ENCODE measurements at regions not wholly inside any gene's neighbourhood (a gene's known extent, or its start where the extent isn't known, plus 50 kb on each side); places are given as distances from the start of the nearest gene placed in this dataset.

GRCh38 chr3:194212161-194212844, 76.4 kb downstream of the HES1 start:
- H3K27ac Mint-ChIP-seq: no peak overlapping the region
- no peaks in the 10 kb centered on the region for H3K36me3 Mint-ChIP-seq (ENCODE audit: low read depth)
- no peaks in the 10 kb centered on the region for H3K9me3 ChIP-seq (ENCODE audit: control insufficient read depth in 1 of 2, insufficient read depth in 1 of 2, low read length in 2 of 2)
- no peaks in the 10 kb centered on the region for H3K27me3 ChIP-seq (ENCODE audit: control insufficient read depth in 1 of 2, insufficient read depth in 2 of 2, low read length in 2 of 2)
- CTCF ChIA-PET: no interaction called here
- no peaks in the 10 kb centered on the region for H3K9me3 Mint-ChIP-seq
- peaks cover 11% of the 10 kb centered on the region for H3K27me3 Mint-ChIP-seq
- H3K4me3 Mint-ChIP-seq: no peak overlapping the region
- no peak for TF ChIP-seq CTCF (IDR thresholded peaks at IDR 0.05)
- H3K4me1 ChIP-seq (ENCODE audit: insufficient read depth, low read length): no peaks in the 10 kb centered on the region
- POLR2A ChIA-PET: no interaction called here
- intact Hi-C loops (cut with DNase I, micrococcal nuclease): no loop called here
- H3K4me3 ChIP-seq (ENCODE audit: low read length): no peak overlapping the region
- no peak for ATAC-seq (ENCODE audit: poor library complexity)
- no peaks in the 10 kb centered on the region for H3K4me1 Mint-ChIP-seq (ENCODE audit: low read depth)
- DNase-seq: no peak
- H3K27ac ChIP-seq (ENCODE audit: low read depth in 1 of 2, low read length in 2 of 2): no peak overlapping the region
- H3K36me3 ChIP-seq (ENCODE audit: insufficient read depth, low read length): no peaks in the 10 kb centered on the region

GRCh38 chr3:194212845-194213331, 76.9 kb downstream of the HES1 start:
- H3K27ac ChIP-seq (ENCODE audit: low read depth in 1 of 2, low read length in 2 of 2): no peak overlapping the region
- no peaks in the 10 kb centered on the region for H3K4me1 ChIP-seq (ENCODE audit: insufficient read depth, low read length)
- no peaks in the 10 kb centered on the region for H3K36me3 Mint-ChIP-seq (ENCODE audit: low read depth)
- intact Hi-C loops (cut with DNase I, micrococcal nuclease): no loop called here
- H3K4me3 Mint-ChIP-seq: no peak overlapping the region
- H3K4me1 Mint-ChIP-seq (ENCODE audit: low read depth): no peaks in the 10 kb centered on the region
- no peak for TF ChIP-seq CTCF (IDR thresholded peaks at IDR 0.05)
- H3K9me3 ChIP-seq (ENCODE audit: control insufficient read depth in 1 of 2, insufficient read depth in 1 of 2, low read length in 2 of 2): no peaks in the 10 kb centered on the region
- peaks cover 10% of the 10 kb centered on the region for H3K27me3 Mint-ChIP-seq
- H3K27me3 ChIP-seq (ENCODE audit: control insufficient read depth in 1 of 2, insufficient read depth in 2 of 2, low read length in 2 of 2): no peaks in the 10 kb centered on the region
- no peaks in the 10 kb centered on the region for H3K9me3 Mint-ChIP-seq
- ATAC-seq (ENCODE audit: poor library complexity) (no peak), DNase-seq (no peak)
- H3K4me3 ChIP-seq (ENCODE audit: low read length): no peak overlapping the region
- no peaks in the 10 kb centered on the region for H3K36me3 ChIP-seq (ENCODE audit: insufficient read depth, low read length)
- H3K27ac Mint-ChIP-seq: no peak overlapping the region
- ChIA-PET POLR2A (no interaction called here), CTCF (no interaction called here)

GRCh38 chr3:194215392-194215791, 79.4 kb downstream of the HES1 start:
- Histone ChIP-seq H3K36me3 (ENCODE audit: insufficient read depth, low read length) (no peaks in the 10 kb centered on the region), H3K9me3 (ENCODE audit: control insufficient read depth in 1 of 2, insufficient read depth in 1 of 2, low read length in 2 of 2) (no peaks in the 10 kb centered on the region), H3K4me3 (ENCODE audit: low read length) (no peak overlapping the region), H3K27me3 (ENCODE audit: control insufficient read depth in 1 of 2, insufficient read depth in 2 of 2, low read length in 2 of 2) (no peaks in the 10 kb centered on the region), H3K4me1 (ENCODE audit: insufficient read depth, low read length) (no peaks in the 10 kb centered on the region), H3K27ac (ENCODE audit: low read depth in 1 of 2, low read length in 2 of 2) (no peak overlapping the region)
- intact Hi-C loops (cut with DNase I, micrococcal nuclease): no loop called here
- no peaks in the 10 kb centered on the region for H3K4me1 Mint-ChIP-seq (ENCODE audit: low read depth)
- DNase-seq (no peak), ATAC-seq (ENCODE audit: poor library complexity) (no peak)
- no peaks in the 10 kb centered on the region for H3K36me3 Mint-ChIP-seq (ENCODE audit: low read depth)
- TF ChIP-seq CTCF (IDR thresholded peaks at IDR 0.05): no peak
- no peak overlapping the region for H3K27ac Mint-ChIP-seq
- CTCF ChIA-PET: no interaction called here
- no peak overlapping the region for H3K4me3 Mint-ChIP-seq
- POLR2A ChIA-PET: no interaction called here
- H3K9me3 Mint-ChIP-seq: no peaks in the 10 kb centered on the region
- H3K27me3 Mint-ChIP-seq: peaks cover 10% of the 10 kb centered on the region
